ENCODE measurements at regions not wholly inside any gene's neighbourhood (a gene's known extent, or its start where the extent isn't known, plus 50 kb on each side); places are given as distances from the start of the nearest gene placed in this dataset.

GRCh38 chr4:81912376-81913030 is 440.8 kb upstream of the RASGEF1B start:
- no peak overlapping the region for H3K27ac ChIP-seq
- no peak overlapping the region for H3K4me3 ChIP-seq

GRCh38 chr4:81906905-81907304 is 435.2 kb upstream of the RASGEF1B start:
- H3K4me3 ChIP-seq, result no peak overlapping the region
- no peak overlapping the region for H3K27ac ChIP-seq

DNA sequence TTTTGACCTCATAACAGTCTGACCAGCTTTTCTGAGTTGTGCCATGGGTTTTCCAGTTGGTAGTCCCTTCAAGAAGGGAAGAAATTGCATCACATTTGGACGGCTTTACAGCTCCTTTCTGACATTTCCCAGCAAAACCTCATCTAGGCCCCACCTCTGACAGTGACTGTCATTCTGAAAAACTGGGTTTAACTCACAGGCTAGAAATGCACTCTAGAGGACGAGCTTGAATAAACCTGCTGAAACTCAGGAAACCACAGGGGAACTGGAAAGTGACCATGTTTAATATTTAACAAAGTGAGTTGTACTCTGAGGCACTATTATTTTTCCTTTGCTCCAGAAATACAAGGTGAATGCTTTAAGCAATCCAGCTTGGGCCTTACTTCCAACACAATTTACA is 434.3 kb upstream of the RASGEF1B start:
- no peak overlapping the region for H3K27ac ChIP-seq
- H3K4me3 ChIP-seq, result no peak overlapping the region

- no peak overlapping the region for H3K4me3 ChIP-seq
- H3K27ac ChIP-seq, result no peak overlapping the region
Measured at GRCh38 chr4:81904121-81904520, 432.4 kb upstream of the RASGEF1B start.

DNA sequence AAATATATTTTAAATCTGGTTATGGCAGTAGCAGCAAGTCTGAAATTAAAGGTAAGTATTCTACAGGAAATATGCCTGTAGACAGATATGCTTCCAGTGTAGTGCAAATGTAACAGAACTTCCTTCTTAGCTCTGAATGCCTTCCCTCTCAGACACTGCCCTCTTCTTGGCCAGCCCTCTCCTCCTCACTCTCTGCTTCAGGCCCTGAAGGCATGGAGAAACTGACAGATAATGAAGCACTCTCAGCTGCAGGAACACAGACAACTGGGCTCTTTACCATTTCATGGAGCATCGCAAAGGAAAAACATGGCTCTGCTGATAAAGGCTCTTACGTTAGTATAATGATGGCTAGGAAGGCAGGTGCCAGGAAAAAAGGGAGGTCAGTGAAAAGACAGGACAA is 431.5 kb upstream of the RASGEF1B start:
- Histone ChIP-seq H3K4me3 (no peak overlapping the region), H3K27ac (no peak overlapping the region)

- H3K4me3 ChIP-seq, result no peak overlapping the region
- H3K27ac ChIP-seq, result no peak overlapping the region
Measured at GRCh38 chr4:81898862-81899504, 427.3 kb upstream of the RASGEF1B start.

GRCh38 chr4:81896936-81897335 is 425.2 kb upstream of the RASGEF1B start:
- H3K4me3 ChIP-seq, result no peak overlapping the region

DNA sequence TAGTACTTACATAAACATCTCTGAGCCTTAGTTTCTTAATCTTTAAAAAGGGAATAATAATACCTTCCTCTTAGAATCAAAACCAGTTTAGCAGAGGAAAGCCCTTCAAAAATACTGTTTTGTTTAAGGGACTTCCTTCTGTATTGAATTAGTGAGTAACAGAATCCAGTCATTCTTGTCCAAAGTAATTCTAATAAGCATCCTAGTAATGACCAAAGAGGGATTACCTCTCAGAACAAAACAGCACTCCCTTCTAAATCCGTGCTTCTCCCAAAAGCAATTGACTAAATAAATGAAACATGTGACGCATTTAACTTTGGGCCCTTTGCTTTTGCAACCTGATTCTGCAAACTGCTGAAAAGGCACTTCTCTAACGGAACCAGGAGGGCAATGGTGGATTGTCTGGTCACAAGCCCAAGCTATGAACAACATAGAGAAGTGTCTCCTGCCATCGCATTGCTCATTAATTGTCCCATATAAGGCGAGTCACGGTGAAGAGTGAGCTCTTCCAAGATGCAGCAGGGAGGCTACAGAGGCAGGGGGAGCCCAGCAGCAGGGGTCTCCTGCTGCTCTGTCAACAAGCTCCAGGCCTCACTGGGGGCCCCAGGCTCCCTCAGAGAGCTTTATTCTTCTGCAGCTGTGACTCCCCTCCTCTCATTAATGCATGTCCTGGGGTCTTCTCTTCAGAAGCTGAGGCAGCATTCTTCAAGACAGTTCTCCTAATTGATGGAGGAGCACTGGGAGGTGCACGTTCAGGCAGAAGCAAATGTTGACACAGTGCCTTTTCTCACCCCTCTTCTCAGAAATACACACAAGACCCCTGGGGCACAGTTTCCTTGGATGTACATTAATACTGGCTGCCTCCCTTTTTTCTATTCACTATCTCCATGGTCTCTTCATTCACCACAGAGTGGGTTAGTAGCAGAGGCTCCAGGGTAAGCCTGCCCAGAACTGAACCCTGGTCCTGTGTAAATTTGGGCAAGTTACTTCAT is 419.6 kb upstream of the RASGEF1B start:
- Histone ChIP-seq H3K27ac (no peak overlapping the region), H3K4me3 (no peak overlapping the region)

More at GRCh38 chr4:81896936-81897335, 425.2 kb upstream of the RASGEF1B start:
- peak overlapping the region in 3 of 21 experiments; percentile 2 to 44 (median 35) for H3K27ac ChIP-seq

DNA sequence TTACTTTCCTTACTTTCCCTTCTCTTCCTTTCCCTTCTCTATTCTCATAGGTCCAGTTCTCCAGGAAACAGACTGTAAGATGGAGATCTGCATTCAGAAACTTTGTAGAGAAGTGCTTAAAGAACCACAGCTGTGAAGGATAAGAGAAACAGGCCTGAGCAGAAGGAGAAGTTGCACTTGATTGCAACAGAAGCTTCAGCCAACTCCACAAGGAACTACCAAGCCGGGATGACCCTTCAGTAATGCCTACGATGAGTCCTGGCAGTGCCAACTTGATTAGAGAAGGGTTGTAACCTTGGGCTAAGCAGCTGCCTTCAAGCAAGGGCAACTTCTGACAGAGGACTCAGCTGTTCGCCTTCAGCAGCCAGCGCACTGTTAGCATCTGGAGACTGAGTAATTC is 413.3 kb upstream of the RASGEF1B start:
- H3K27ac ChIP-seq, result no peak overlapping the region
- no peak overlapping the region for H3K4me3 ChIP-seq

- no peak overlapping the region for H3K4me3 ChIP-seq
- H3K27ac ChIP-seq, result no peak overlapping the region
Measured at GRCh38 chr4:81883530-81884450, 412.1 kb upstream of the RASGEF1B start.

- Histone ChIP-seq H3K4me3 (no peak overlapping the region), H3K27ac (no peak overlapping the region)
Measured at GRCh38 chr4:81883004-81883403, 411.3 kb upstream of the RASGEF1B start.

GRCh38 chr4:81881855-81882621 is 410.3 kb upstream of the RASGEF1B start:
- H3K27ac ChIP-seq, result no peak overlapping the region
- no peak overlapping the region for H3K4me3 ChIP-seq

DNA sequence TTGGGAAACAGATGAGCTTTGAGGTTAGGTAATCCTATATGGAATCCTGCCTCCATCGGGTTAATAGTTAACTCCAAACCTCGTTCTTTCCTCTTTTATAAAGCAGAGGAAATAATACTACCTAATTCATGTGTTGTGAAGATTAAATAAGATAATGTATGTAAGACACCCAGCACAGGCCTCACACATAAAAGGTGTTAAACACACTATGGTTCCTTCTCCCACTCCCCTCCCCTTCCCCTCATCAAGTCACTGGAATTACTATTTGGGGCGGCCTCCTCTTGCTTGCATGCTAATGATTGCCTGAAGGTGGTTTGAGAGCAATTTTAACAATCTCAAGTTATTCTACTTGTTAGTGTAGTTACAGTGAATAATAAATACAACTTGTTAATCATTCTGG is 404.4 kb upstream of the RASGEF1B start:
- no peak overlapping the region for H3K4me3 ChIP-seq
- H3K27ac ChIP-seq, result no peak overlapping the region

DNA sequence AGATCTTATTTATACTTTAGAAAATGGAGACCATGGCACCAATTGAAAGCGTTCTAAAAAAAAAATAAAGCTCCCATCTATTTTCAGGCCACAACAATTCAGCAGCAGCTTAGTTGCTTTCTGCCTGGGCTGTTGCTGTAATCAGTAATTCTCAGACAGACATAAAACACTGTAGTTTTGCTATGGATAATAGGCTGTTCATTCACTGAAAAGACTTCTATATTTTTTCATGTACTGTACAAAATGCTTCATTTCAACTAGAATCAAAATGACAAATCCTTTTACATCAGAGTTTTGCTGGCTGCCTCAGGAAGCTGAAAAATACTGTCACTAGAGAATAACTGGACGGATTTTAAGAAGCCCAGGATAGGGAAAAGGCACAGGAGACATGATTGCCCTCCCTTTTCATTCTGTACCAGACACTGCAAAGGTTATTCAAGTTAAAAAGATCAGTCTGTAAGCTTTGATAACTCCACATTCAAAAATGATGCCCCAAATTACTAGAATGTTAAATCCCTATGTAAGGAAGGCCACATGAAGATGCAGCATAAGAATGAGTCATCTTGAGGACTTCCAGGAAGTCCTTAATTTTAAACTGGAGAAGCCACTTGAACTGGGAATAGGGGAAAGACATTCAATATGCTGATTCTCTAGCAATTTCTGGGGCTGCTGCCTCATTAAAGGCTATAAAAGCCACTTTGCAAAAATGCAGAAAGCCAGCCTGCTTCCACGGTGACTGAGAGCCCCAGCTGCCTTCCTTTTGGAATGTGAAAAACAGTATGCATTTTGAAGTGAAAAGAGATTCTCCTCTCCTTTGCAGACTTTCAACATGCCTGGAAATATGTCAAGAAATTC is 403.2 kb upstream of the RASGEF1B start:
- Histone ChIP-seq H3K4me3 (no peak overlapping the region), H3K27ac (no peak overlapping the region)

GRCh38 chr4:81870275-81870674 is 398.6 kb upstream of the RASGEF1B start:
- Histone ChIP-seq H3K4me3 (no peak overlapping the region), H3K27ac (no peak overlapping the region)

- H3K4me3 ChIP-seq, result no peak overlapping the region
- no peak overlapping the region for H3K27ac ChIP-seq
Measured at GRCh38 chr4:81860111-81860510, 388.4 kb upstream of the RASGEF1B start.

- H3K27ac ChIP-seq, result no peak overlapping the region
Measured at GRCh38 chr4:81854406-81854805, 382.7 kb upstream of the RASGEF1B start.

More at GRCh38 chr4:81854406-81854805, 382.7 kb upstream of the RASGEF1B start:
- H3K4me3 ChIP-seq, result no peak overlapping the region

All from skin epidermis (tissue), 12 donors.